Brain microvascular endothelial cell (primary cell): ENCODE measurements at regions not wholly inside any gene's neighbourhood (a gene's known extent, or its start where the extent isn't known, plus 50 kb on each side); places are given as distances from the start of the nearest gene placed in this dataset.
A peak's percentile ranks its signal among the peaks of the same experiment; 100 is the strongest.

Experiments used
- DNase-seq: peaks from one replicate; pipeline ENCODE4 v3.0.0-alpha.2; 2020
- H3K27ac ChIP-seq: fragments of 250-450 bp; sonication (Bioruptor Pico); 2 replicates; pipeline ENCODE4 v1.5.1; 2020; ENCODE audit warnings: mild to moderate bottlenecking, moderate library complexity
- H3K27me3 ChIP-seq: fragments of 250-450 bp; sonication (Bioruptor Pico); replicated peaks from 2 replicates; pipeline ENCODE4 v1.5.1; 2020; ENCODE audit warnings: mild to moderate bottlenecking
- H3K36me3 ChIP-seq: fragments of 250-450 bp; sonication (Bioruptor Pico); replicated peaks from 2 replicates; pipeline ENCODE4 v1.5.1; 2020; ENCODE audit warnings: mild to moderate bottlenecking
- H3K4me3 ChIP-seq: 2 replicates; pipeline ENCODE4 v1.5.1; 2011; ENCODE audit warnings: low read depth, mild to moderate bottlenecking, control low read depth, low read length, moderate library complexity
- in situ Hi-C: cut with HindIII; loops from 2 replicates; pipeline ENCODE4 v1.10.0; 2017; ENCODE audit warnings: low sequenced_read_pairs, low pct_ligation_motif_present
- TF ChIP-seq, protein P1 (sequence below): IDR thresholded peaks from 2 replicates; pipeline ENCODE4 v1.5.1; 2011; ENCODE audit warnings: low read depth, mild to moderate bottlenecking, moderate library complexity, low read length, control low read depth, inconsistent platforms; ENCODE audit errors: missing control alignments

DNA sequence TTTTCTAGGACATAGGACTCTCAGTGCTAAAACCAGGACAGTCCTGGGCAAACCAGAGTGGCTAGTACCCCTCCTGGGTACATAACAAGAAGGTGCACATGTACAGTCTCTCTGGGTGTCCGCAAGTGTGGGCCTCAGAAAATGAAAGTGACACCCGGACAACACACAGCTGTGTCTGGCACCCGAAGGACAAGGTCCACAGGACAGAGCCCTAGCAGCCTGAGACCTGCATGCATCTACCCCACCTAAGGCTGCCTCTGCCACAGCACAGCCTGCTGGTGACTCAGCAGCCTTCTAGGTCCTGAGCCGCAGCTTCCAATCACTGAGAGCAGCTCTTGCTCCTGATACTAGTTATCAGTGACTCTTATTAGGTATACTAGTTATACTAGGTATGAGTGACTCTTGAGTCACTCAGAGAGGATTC lies 784.1 kb upstream of the TBX3 start:
- Histone ChIP-seq H3K27me3 (no peaks in the 10 kb centered on the region), H3K36me3 (no peaks in the 10 kb centered on the region), H3K27ac (no peak overlapping the region), H3K4me3 (no peak overlapping the region)
- TF ChIP-seq, protein P1, sequence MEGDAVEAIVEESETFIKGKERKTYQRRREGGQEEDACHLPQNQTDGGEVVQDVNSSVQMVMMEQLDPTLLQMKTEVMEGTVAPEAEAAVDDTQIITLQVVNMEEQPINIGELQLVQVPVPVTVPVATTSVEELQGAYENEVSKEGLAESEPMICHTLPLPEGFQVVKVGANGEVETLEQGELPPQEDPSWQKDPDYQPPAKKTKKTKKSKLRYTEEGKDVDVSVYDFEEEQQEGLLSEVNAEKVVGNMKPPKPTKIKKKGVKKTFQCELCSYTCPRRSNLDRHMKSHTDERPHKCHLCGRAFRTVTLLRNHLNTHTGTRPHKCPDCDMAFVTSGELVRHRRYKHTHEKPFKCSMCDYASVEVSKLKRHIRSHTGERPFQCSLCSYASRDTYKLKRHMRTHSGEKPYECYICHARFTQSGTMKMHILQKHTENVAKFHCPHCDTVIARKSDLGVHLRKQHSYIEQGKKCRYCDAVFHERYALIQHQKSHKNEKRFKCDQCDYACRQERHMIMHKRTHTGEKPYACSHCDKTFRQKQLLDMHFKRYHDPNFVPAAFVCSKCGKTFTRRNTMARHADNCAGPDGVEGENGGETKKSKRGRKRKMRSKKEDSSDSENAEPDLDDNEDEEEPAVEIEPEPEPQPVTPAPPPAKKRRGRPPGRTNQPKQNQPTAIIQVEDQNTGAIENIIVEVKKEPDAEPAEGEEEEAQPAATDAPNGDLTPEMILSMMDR, result peak; percentile 60
- in situ Hi-C loops, result no loop called here
- DNase-seq, result peak; percentile 11

DNA sequence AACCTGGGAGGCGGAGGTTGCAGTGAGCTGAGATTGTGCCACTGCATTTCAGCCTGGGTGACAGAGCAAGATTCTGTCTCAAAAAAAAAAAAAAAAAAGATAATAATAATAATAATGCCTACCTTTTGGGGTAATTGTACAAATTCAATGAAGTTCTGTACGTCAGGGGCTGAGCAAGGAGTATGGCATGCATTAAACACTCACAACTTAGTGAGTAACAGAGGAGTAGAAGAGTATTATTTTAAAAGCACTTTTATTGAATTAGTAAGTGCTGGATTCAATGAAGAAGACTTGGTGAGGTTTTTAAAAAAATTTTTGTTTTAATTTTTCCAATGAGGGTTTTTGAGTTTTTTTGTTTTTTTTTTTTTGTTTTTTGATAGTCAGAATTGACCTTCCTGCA lies 783.6 kb upstream of the TBX3 start:
- in situ Hi-C loops, result no loop called here
- no peak for DNase-seq
- Histone ChIP-seq H3K27ac (no peak overlapping the region), H3K27me3 (no peaks in the 10 kb centered on the region), H3K4me3 (no peak overlapping the region), H3K36me3 (no peaks in the 10 kb centered on the region)
- TF ChIP-seq, protein P1, result no peak

DNA sequence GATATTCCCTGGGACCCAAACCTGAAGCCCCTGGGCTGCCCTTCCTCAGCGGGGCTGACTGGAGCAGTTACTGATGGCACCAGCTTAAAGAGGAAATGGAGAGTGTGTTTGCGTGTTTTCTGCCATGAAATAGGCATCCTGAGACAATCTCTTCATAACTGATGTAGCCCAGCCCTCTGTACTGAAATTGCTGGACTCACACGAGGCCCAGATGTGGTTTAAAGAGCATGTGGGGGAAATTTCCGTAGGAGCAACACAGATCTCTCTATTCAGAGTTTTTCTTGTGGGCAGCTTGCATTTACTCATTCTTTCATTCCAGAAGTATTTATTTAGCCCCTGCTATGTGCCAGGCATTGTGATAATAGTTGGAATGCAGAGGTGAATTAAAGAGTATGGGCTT lies 782.1 kb upstream of the TBX3 start:
- TF ChIP-seq, protein P1, result no peak
- in situ Hi-C loops, result no loop called here
- Histone ChIP-seq H3K27me3 (no peaks in the 10 kb centered on the region), H3K4me3 (no peak overlapping the region), H3K36me3 (no peaks in the 10 kb centered on the region), H3K27ac (no peak overlapping the region)
- no peak for DNase-seq

DNA sequence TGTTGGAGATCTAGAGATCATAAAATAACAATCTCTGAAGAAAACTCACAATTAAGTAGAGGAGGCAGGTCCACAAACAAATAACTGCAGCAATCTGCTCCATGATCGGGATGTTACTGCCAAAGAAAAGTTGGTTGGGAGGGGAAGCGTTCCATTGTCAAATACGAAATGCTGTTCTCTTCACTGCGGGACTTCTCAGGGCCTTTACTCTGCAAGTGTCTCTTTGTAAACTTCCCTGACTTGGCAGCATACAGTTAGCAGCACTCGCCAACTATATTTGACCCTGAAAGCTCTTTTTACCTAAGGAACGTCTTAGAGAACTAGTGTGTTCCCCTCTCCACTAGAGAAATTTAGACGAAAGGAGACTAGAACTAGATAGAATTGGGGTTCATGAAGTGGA lies 780.7 kb upstream of the TBX3 start:
- Histone ChIP-seq H3K27ac (no peak overlapping the region), H3K27me3 (no peaks in the 10 kb centered on the region), H3K36me3 (no peaks in the 10 kb centered on the region), H3K4me3 (no peak overlapping the region)
- in situ Hi-C loops, result no loop called here
- no peak for DNase-seq
- TF ChIP-seq, protein P1, result no peak

DNA sequence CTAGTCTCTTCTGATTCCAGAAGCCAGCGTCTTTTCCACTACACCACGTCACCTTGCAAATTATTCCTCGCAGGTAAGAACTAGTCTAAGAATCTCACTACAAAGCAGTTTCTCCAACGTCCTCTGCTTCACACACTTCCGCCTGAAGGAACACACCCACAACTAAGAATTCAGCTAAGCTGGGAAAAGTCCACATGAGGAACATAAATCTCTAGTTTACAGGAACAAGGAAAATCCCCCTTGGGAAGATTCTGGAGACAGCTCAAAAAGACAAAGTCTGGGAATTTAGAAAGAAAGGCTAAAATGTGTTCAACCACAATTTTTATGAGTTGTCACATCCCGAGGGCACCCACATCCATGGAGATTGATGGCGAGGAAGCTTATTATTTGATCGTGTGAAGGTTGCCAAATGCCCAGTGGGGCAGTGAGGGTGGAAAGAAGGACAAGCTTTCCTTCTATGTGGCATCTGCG lies 780.2 kb upstream of the TBX3 start:
- no peak for DNase-seq
- Histone ChIP-seq H3K27ac (no peak overlapping the region), H3K36me3 (no peaks in the 10 kb centered on the region), H3K27me3 (no peaks in the 10 kb centered on the region), H3K4me3 (no peak overlapping the region)
- TF ChIP-seq, protein P1, result no peak
- in situ Hi-C loops, result no loop called here

DNA sequence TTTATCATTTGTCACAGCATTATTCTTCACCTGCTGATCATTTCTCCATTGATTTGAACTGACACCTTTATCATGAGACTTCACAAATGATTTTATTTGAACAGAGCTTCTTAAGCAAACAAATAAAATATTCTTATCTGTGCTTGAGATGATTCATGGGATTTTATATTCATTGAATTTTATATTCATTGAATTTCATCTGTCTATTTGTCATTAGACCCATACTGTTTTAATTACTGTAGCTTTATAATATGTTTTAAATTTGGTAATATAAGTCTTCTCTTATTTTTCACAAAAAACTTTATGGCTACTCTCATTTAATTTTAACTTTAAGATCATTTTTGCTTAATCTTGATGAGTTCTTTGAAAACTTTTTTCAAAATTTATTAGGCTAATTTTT lies 777.4 kb upstream of the TBX3 start:
- Histone ChIP-seq H3K27me3 (no peaks in the 10 kb centered on the region), H3K27ac (no peak overlapping the region), H3K4me3 (no peak overlapping the region), H3K36me3 (no peaks in the 10 kb centered on the region)
- in situ Hi-C loops, result no loop called here
- DNase-seq, result no peak
- TF ChIP-seq, protein P1, result no peak
